ENCODE measurements at regions not wholly inside any gene's neighbourhood (a gene's known extent, or its start where the extent isn't known, plus 50 kb on each side); places are given as distances from the start of the nearest gene placed in this dataset.

- H3K9me3 ChIP-seq (ENCODE audit: control insufficient read depth, insufficient read depth, low read depth, low read length), result no peaks in the 10 kb centered on the region
- CTCF ChIA-PET, result no interaction called here
- H3K27ac ChIP-seq (ENCODE audit: extremely low read depth, low read depth, low read length), result no peak overlapping the region
- H3K4me3 ChIP-seq (ENCODE audit: low read depth, low read length), result no peak overlapping the region
- POLR2A ChIA-PET, result no interaction called here
- H3K4me1 ChIP-seq (ENCODE audit: control insufficient read depth, insufficient read depth, low read length), result no peaks in the 10 kb centered on the region
- no peaks in the 10 kb centered on the region for H3K36me3 ChIP-seq (ENCODE audit: control insufficient read depth in 2 of 2, insufficient read depth in 1 of 2, low read length in 2 of 2)
- TF ChIP-seq KLF7 (tag by site-specific recombination; IDR thresholded peaks at IDR 0.05; ENCODE audit: borderline replicate concordance), result no peak
- TF ChIP-seq ZSCAN16 (tag by site-specific recombination; IDR thresholded peaks at IDR 0.05), result no peak
Observed at GRCh38 chr6:23388086-23388783, 737.8 kb upstream of the NRSN1 start.

- Histone ChIP-seq H3K9me3 (ENCODE audit: control insufficient read depth, insufficient read depth, low read depth, low read length) (no peaks in the 10 kb centered on the region), H3K36me3 (ENCODE audit: control insufficient read depth in 2 of 2, insufficient read depth in 1 of 2, low read length in 2 of 2) (no peaks in the 10 kb centered on the region), H3K27ac (ENCODE audit: extremely low read depth, low read depth, low read length) (no peak overlapping the region), H3K4me3 (ENCODE audit: low read depth, low read length) (no peak overlapping the region), H3K4me1 (ENCODE audit: control insufficient read depth, insufficient read depth, low read length) (no peaks in the 10 kb centered on the region)
- POLR2A ChIA-PET, result no interaction called here
- TF ChIP-seq ZNF561 (tag by site-specific recombination; IDR thresholded peaks at IDR 0.05; ENCODE audit: borderline replicate concordance) (no peak), SCRT1 (tag by site-specific recombination; IDR thresholded peaks at IDR 0.05; ENCODE audit: borderline replicate concordance) (no peak), ZNF16 (tag by site-specific recombination; IDR thresholded peaks at IDR 0.05; ENCODE audit: low read depth) (no peak), YY2 (tag by site-specific recombination; IDR thresholded peaks at IDR 0.05) (no peak), ZFP37 (tag by site-specific recombination; IDR thresholded peaks at IDR 0.05) (no peak), SP3 (tag by site-specific recombination; IDR thresholded peaks at IDR 0.05) (no peak), RBAK (tag by site-specific recombination; IDR thresholded peaks at IDR 0.05) (no peak), ZNF24 (tag by site-specific recombination; IDR thresholded peaks at IDR 0.05) (no peak), BCL11A (tag by site-specific recombination; IDR thresholded peaks at IDR 0.05; ENCODE audit: low read depth) (no peak)
- CTCF ChIA-PET, result interaction anchor here (0.7 kb wide), 1 partner anchor 14 kb away, joined by 3 read pairs; no protein-coding TSS in a partner anchor
Observed at GRCh38 chr6:23389386-23389785, 736.6 kb upstream of the NRSN1 start.

- Histone ChIP-seq H3K27ac (ENCODE audit: extremely low read depth, low read depth, low read length) (no peak overlapping the region), H3K4me3 (ENCODE audit: low read depth, low read length) (no peak overlapping the region), H3K4me1 (ENCODE audit: control insufficient read depth, insufficient read depth, low read length) (no peaks in the 10 kb centered on the region), H3K36me3 (ENCODE audit: control insufficient read depth in 2 of 2, insufficient read depth in 1 of 2, low read length in 2 of 2) (no peaks in the 10 kb centered on the region), H3K9me3 (ENCODE audit: control insufficient read depth, insufficient read depth, low read depth, low read length) (no peaks in the 10 kb centered on the region)
- TF ChIP-seq ZNF140 (tag by site-specific recombination; IDR thresholded peaks at IDR 0.05), result no peak
- no peak for TF ChIP-seq AEBP2 (tag by site-specific recombination; IDR thresholded peaks at IDR 0.05; ENCODE audit: borderline replicate concordance)
- no peak for TF ChIP-seq ZNF416 (tag by site-specific recombination; IDR thresholded peaks at IDR 0.05)
- TF ChIP-seq CTCF (tag by site-specific recombination; IDR thresholded peaks at IDR 0.05), result no peak
- no peak for TF ChIP-seq ZNF549 (tag by site-specific recombination; IDR thresholded peaks at IDR 0.05)
- no peak for TF ChIP-seq GLI4 (tag by site-specific recombination; IDR thresholded peaks at IDR 0.05)
- no peak for TF ChIP-seq MZF1 (tag by site-specific recombination; IDR thresholded peaks at IDR 0.05; ENCODE audit: borderline replicate concordance)
- no peak for TF ChIP-seq ZBTB20 (tag by site-specific recombination; IDR thresholded peaks at IDR 0.05)
- TF ChIP-seq ZSCAN23 (tag by site-specific recombination; IDR thresholded peaks at IDR 0.05), result no peak
- no peak for TF ChIP-seq ZNF274 (IDR thresholded peaks at IDR 0.05; ENCODE audit: low read length)
- no peak for TF ChIP-seq ZNF274 (tag by site-specific recombination; IDR thresholded peaks at IDR 0.05; ENCODE audit: borderline replicate concordance)
- no peak for TF ChIP-seq ZNF785 (tag by site-specific recombination; IDR thresholded peaks at IDR 0.05)
- no peak for TF ChIP-seq HOXD13 (CRISPR knock-in tag; IDR thresholded peaks at IDR 0.05; ENCODE audit: borderline replicate concordance)
- TF ChIP-seq ZNF501 (tag by site-specific recombination; IDR thresholded peaks at IDR 0.05), result no peak
- no peak for TF ChIP-seq ZNF558 (tag by site-specific recombination; IDR thresholded peaks at IDR 0.05)
- TF ChIP-seq ZNF391 (tag by site-specific recombination; IDR thresholded peaks at IDR 0.05; ENCODE audit: borderline replicate concordance, low read depth), result no peak
- no peak for TF ChIP-seq ZNF658 (tag by site-specific recombination; IDR thresholded peaks at IDR 0.05)
- TF ChIP-seq ZSCAN5A (tag by site-specific recombination; IDR thresholded peaks at IDR 0.05), result no peak
- TF ChIP-seq EGR2 (tag by site-specific recombination; IDR thresholded peaks at IDR 0.05; ENCODE audit: low read depth), result no peak
- no peak for TF ChIP-seq YY2 (tag by site-specific recombination; IDR thresholded peaks at IDR 0.05)
- CTCF ChIA-PET, result interaction anchor here (0.7 kb wide), 1 partner anchor 15 kb away, joined by 3 read pairs; no protein-coding TSS in a partner anchor
- POLR2A ChIA-PET, result no interaction called here
Observed at GRCh38 chr6:23390221-23390620, 735.8 kb upstream of the NRSN1 start.
